H1 (cell line): ENCODE measurements at regions not wholly inside any gene's neighbourhood (a gene's known extent, or its start where the extent isn't known, plus 50 kb on each side); places are given as distances from the start of the nearest gene placed in this dataset.

ENCODE experiments used
- CTCF ChIA-PET: fragments of 300-600 bp; sonication (Branson Sonifier 250); formaldehyde crosslinking; loops from one replicate; lab custom pipeline; 2021; ENCODE audit not compliant: partially characterized antibody; lab: Charles Lee
- POLR2A ChIA-PET: fragments of 300-600 bp; sonication (Branson Sonifier 250); formaldehyde crosslinking; loops from one replicate; lab custom pipeline; 2021; ENCODE audit warnings: inconsistent platforms; ENCODE audit not compliant: partially characterized antibody; lab: Charles Lee
- DNase-seq, 2 experiments: peaks; one replicate each; pipeline versions ENCODE4 v3.0.0 to v3.0.0-alpha.2; 2010 to 2022; ENCODE audit warnings: low spot score in 2 of 2, low read depth in 1 of 2, mixed read lengths in 1 of 2
- FAIRE-seq: peaks from 2 replicates; lab custom pipeline; 2011; peaks lifted over from hg19 to GRCh38; lab: Jason Lieb, UNC
- H2AFZ ChIP-seq: 2 replicates; pipeline ENCODE4 v1.8.1; 2012; ENCODE audit warnings: low read length, inconsistent platforms
- H2AK5ac ChIP-seq: 2 replicates; pipeline ENCODE4 v1.6.1; 2013; ENCODE audit warnings: low read depth, low read length
- H2BK120ac ChIP-seq: replicated peaks from 2 replicates; pipeline ENCODE3; 2013; ENCODE audit warnings: low read depth, low read length, inconsistent platforms
- H2BK12ac ChIP-seq: 2 replicates; pipeline ENCODE4 v1.6.1; 2013; ENCODE audit warnings: low read depth, low read length
- H2BK15ac ChIP-seq: 2 replicates; pipeline ENCODE4 v1.6.1; 2013; ENCODE audit warnings: low read length
- H2BK20ac ChIP-seq: 2 replicates; pipeline ENCODE4 v1.6.1; 2013; ENCODE audit warnings: low read length
- H2BK5ac ChIP-seq: 2 replicates; pipeline ENCODE4 v1.6.1; 2013; ENCODE audit warnings: low read depth, low read length
- H3K14ac ChIP-seq: 2 replicates; pipeline ENCODE4 v1.6.1; 2013; ENCODE audit warnings: inconsistent platforms; ENCODE audit not compliant: insufficient read length
- H3K18ac ChIP-seq: 2 replicates; pipeline ENCODE4 v1.6.1; 2013; ENCODE audit warnings: low read length; ENCODE audit errors: extremely low read depth
- H3K23ac ChIP-seq: 2 replicates; pipeline ENCODE4 v1.6.1; 2013; ENCODE audit warnings: inconsistent platforms; ENCODE audit not compliant: insufficient read length
- H3K23me2 ChIP-seq: 2 replicates; pipeline ENCODE4 v1.6.1; 2013; ENCODE audit warnings: low read depth, low read length
- H3K27ac ChIP-seq: 2 replicates; pipeline ENCODE4 v1.6.1; 2011; ENCODE audit warnings: low read depth, low read length, inconsistent platforms
- H3K27me3 ChIP-seq, 4 experiments: replicated peaks in 1 of 4; 1 replicate in 1 of 4; 2 replicates in 3 of 4; pipeline versions ENCODE4 v1.6.1 to v1.8.1; 2011 to 2013; ENCODE audit warnings: low read length in 3 of 4, mild to moderate bottlenecking in 3 of 4, inconsistent platforms in 2 of 4, mixed read lengths in 2 of 4, moderate library complexity in 1 of 4; ENCODE audit not compliant: control insufficient read depth in 3 of 4, insufficient read depth in 3 of 4; ENCODE audit errors: extremely low read depth in 1 of 4
- H3K36me3 ChIP-seq, 4 experiments: 2 replicates each; pipeline versions ENCODE4 v1.6.1 to v1.8.1; 2011 to 2013; ENCODE audit warnings: mild to moderate bottlenecking in 4 of 4, low read length in 3 of 4, moderate library complexity in 2 of 4, control low read depth in 1 of 4, inconsistent platforms in 1 of 4; ENCODE audit not compliant: insufficient read depth in 4 of 4, control insufficient read depth in 2 of 4
- H3K4ac ChIP-seq: replicated peaks from 2 replicates; pipeline ENCODE3; 2013; ENCODE audit warnings: low read length, low read depth, mixed read lengths, inconsistent platforms; ENCODE audit not compliant: insufficient read length
- H3K4me1 ChIP-seq, 4 experiments: replicated peaks in 1 of 4; 1 replicate in 1 of 4; 2 replicates in 3 of 4; pipeline versions ENCODE4 v1.6.1 to v1.8.1; 2011 to 2013; ENCODE audit warnings: low read length in 3 of 4, inconsistent platforms in 2 of 4, mixed read lengths in 1 of 4; ENCODE audit not compliant: insufficient read depth in 4 of 4, control insufficient read depth in 3 of 4
- H3K4me2 ChIP-seq, 2 experiments: 2 replicates each; pipeline versions ENCODE4 v1.6.1 to v1.8.1; 2011 to 2013; ENCODE audit warnings: low read depth in 2 of 2, low read length in 2 of 2, control low read depth in 1 of 2, inconsistent platforms in 1 of 2, mild to moderate bottlenecking in 1 of 2; ENCODE audit not compliant: insufficient read depth in 1 of 2
- H3K4me3 ChIP-seq, 4 experiments: fragments of 200-600, 300-600 bp in 1 of 4; sonication (generic), shearing (Covaris generic), sonication (Bioruptor Twin) in 1 of 4; 2 replicates each; pipeline versions ENCODE4 v1.5.1 to v1.8.1; 2011 to 2016; ENCODE audit warnings: low read length in 4 of 4, low read depth in 3 of 4, control low read depth in 2 of 4, inconsistent platforms in 2 of 4, mild to moderate bottlenecking in 2 of 4, mixed read lengths in 1 of 4, moderate library complexity in 1 of 4; ENCODE audit not compliant: insufficient read depth in 2 of 4; ENCODE audit errors: extremely low read depth in 1 of 4
- H3K56ac ChIP-seq: replicated peaks from 2 replicates; pipeline ENCODE3; 2013; ENCODE audit warnings: low read depth, mild to moderate bottlenecking, mixed read lengths, low read length, inconsistent platforms; ENCODE audit not compliant: insufficient read length
- H3K79me1 ChIP-seq: 2 replicates; pipeline ENCODE4 v1.6.1; 2013; ENCODE audit warnings: low read depth, low read length, control low read depth
- H3K79me2 ChIP-seq, 2 experiments: 2 replicates each; pipeline versions ENCODE4 v1.6.1 to v1.8.1; 2012 to 2013; ENCODE audit warnings: low read length in 2 of 2, mild to moderate bottlenecking in 2 of 2, inconsistent platforms in 1 of 2; ENCODE audit not compliant: insufficient read depth in 2 of 2, control insufficient read depth in 1 of 2
- H3K9ac ChIP-seq, 4 experiments: replicated peaks in 1 of 4; 1 replicate in 1 of 4; 2 replicates in 3 of 4; pipeline versions ENCODE4 v1.6.1 to v1.8.1; 2011 to 2013; ENCODE audit warnings: low read depth in 3 of 4, low read length in 3 of 4, control low read depth in 2 of 4, mild to moderate bottlenecking in 2 of 4, moderate library complexity in 2 of 4, inconsistent platforms in 1 of 4; ENCODE audit errors: extremely low read depth in 1 of 4
- H3K9me3 ChIP-seq, 2 experiments: 2 replicates each; pipeline versions ENCODE4 v1.6.1 to v1.8.1; 2012 to 2013; ENCODE audit warnings: mild to moderate bottlenecking in 2 of 2, moderate library complexity in 2 of 2, control low read depth in 1 of 2, inconsistent platforms in 1 of 2, low read depth in 1 of 2, low read length in 1 of 2, mixed read lengths in 1 of 2; ENCODE audit not compliant: insufficient read depth in 2 of 2
- H4K20me1 ChIP-seq, 2 experiments: replicated peaks in 1 of 2; 2 replicates each; pipeline versions ENCODE3 to v1.8.1; 2011 to 2013; ENCODE audit warnings: inconsistent platforms in 2 of 2, low read length in 2 of 2, mild to moderate bottlenecking in 1 of 2; ENCODE audit not compliant: insufficient read depth in 2 of 2, control insufficient read depth in 1 of 2
- H4K5ac ChIP-seq: 2 replicates; pipeline ENCODE4 v1.6.1; 2013; ENCODE audit warnings: low read length, low read depth, mixed read lengths, inconsistent platforms; ENCODE audit not compliant: insufficient read length
- H4K8ac ChIP-seq: 2 replicates; pipeline ENCODE4 v1.8.0; 2013; ENCODE audit warnings: mild to moderate bottlenecking, moderate library complexity, low read length, inconsistent platforms; ENCODE audit not compliant: insufficient read depth; ENCODE audit errors: extremely low read depth
- H4K91ac ChIP-seq: replicated peaks from 2 replicates; pipeline ENCODE3; 2013; ENCODE audit warnings: low read length, mixed read lengths, inconsistent platforms; ENCODE audit not compliant: insufficient read length
- ATF2 ChIP-seq: IDR thresholded peaks from 2 replicates; pipeline ENCODE4 v1.6.1; 2012; ENCODE audit warnings: low read length, inconsistent platforms
- BACH1 ChIP-seq: IDR thresholded peaks from 2 replicates; pipeline ENCODE4 v1.6.1; 2012; ENCODE audit warnings: low read length, improper control_type of control experiment
- SIX5 ChIP-seq: IDR thresholded peaks from 2 replicates; pipeline ENCODE4 v1.6.1; 2011; ENCODE audit warnings: mild to moderate bottlenecking, low read depth, low read length
- WGBS, 2 experiments: shearing (Covaris generic) in 1 of 2; methylation state at CpG; one replicate each; pipeline versions ENCODE4 v1.1.6 to v1.1.7; 2013 to 2015; ENCODE audit warnings: low lambda C conversion rate in 2 of 2, mixed read lengths in 2 of 2, inconsistent platforms in 1 of 2, low coverage in 1 of 2, missing lambda C conversion rate in 1 of 2; ENCODE audit not compliant: insufficient replicate concordance in 2 of 2, insufficient coverage in 1 of 2, insufficient read length in 1 of 2; ENCODE audit errors: extremely low coverage in 1 of 2, missing lambda C conversion rate in 1 of 2; 5-methylcytosine and 5-hydroxymethylcytosine counted together

- TF ChIP-seq SIX5 (no peak), ATF2 (no peak), BACH1 (0 out of 2 replicates have a peak, but pooled peaks have one; percentile 31)
- Histone ChIP-seq H3K27ac (no peak overlapping the region), H4K91ac (no peak overlapping the region), H3K79me1 (no peaks in the 10 kb centered on the region), H4K20me1 (no peaks in the 10 kb centered on the region), H2BK120ac (no peak overlapping the region), H3K9ac (no peak overlapping the region), H2BK15ac (no peak overlapping the region), H3K4me3 (no peak overlapping the region), H3K79me2 (no peaks in the 10 kb centered on the region), H3K14ac (no peak overlapping the region), H3K56ac (no peak overlapping the region), H2BK5ac (no peak overlapping the region), H3K23me2 (no peaks in the 10 kb centered on the region), H3K18ac (no peak overlapping the region), H2AK5ac (no peak overlapping the region), H3K4ac (no peak overlapping the region), H3K9me3 (no peaks in the 10 kb centered on the region), H4K8ac (no peak overlapping the region), H2AFZ (no peak overlapping the region), H2BK20ac (no peak overlapping the region), H3K27me3 (no peaks in the 10 kb centered on the region), H3K4me1 (peaks cover 0 to 2% (median 0%) of the 10 kb centered on the region in 4 experiments; a peak in 2 of 7 replicates), H4K5ac (no peak overlapping the region), H3K23ac (no peak overlapping the region), H3K36me3 (no peaks in the 10 kb centered on the region), H2BK12ac (no peak overlapping the region), H3K4me2 (no peak overlapping the region)
- POLR2A ChIA-PET, result no interaction called here
- 85% methylated on average over 3 of the region's 3 CpGs; no CpG with 5 or more reads in 1 of the 2 experiments for WGBS, 2 experiments
- FAIRE-seq (no peak), DNase-seq (no peak)
- CTCF ChIA-PET, result interaction anchor here (0.9 to 1.2 kb wide), 2 partner anchors 73 to 306 kb away, joined by 3 read pairs; no protein-coding TSS in a partner anchor
These were observed 127.3 kb downstream of the RAP2B start for GRCh38 chr3:153289334-153289808.
